BE2C (cell line): ENCODE measurements at regions not wholly inside any gene's neighbourhood (a gene's known extent, or its start where the extent isn't known, plus 50 kb on each side); places are given as distances from the start of the nearest gene placed in this dataset.

Source experiments
- DNase-seq: peaks from one replicate; pipeline ENCODE4 v3.0.0-alpha.2; 2020
- H3K27me3 ChIP-seq: fragments of 250-450 bp; sonication (Bioruptor Pico); 2 replicates; pipeline ENCODE4 v1.5.1; 2020; ENCODE audit warnings: mild to moderate bottlenecking
- H3K36me3 ChIP-seq: fragments of 250-450 bp; sonication (Bioruptor Pico); 2 replicates; pipeline ENCODE4 v1.5.1; 2020; ENCODE audit warnings: mild to moderate bottlenecking
- H3K4me1 ChIP-seq: fragments of 250-450 bp; sonication (Bioruptor Pico); 2 replicates; pipeline ENCODE4 v1.5.1; 2020
- H3K4me3 ChIP-seq: 2 replicates; pipeline ENCODE4 v1.5.1; 2011; ENCODE audit warnings: low read depth, low read length
- H3K9me3 ChIP-seq: fragments of 250-450 bp; sonication (Bioruptor Pico); 2 replicates; pipeline ENCODE4 v1.5.1; 2020
- TF ChIP-seq, protein P1 (sequence below): IDR thresholded peaks from 2 replicates; pipeline ENCODE4 v1.5.1; 2012; ENCODE audit warnings: mild to moderate bottlenecking, low read depth, low read length

DNA sequence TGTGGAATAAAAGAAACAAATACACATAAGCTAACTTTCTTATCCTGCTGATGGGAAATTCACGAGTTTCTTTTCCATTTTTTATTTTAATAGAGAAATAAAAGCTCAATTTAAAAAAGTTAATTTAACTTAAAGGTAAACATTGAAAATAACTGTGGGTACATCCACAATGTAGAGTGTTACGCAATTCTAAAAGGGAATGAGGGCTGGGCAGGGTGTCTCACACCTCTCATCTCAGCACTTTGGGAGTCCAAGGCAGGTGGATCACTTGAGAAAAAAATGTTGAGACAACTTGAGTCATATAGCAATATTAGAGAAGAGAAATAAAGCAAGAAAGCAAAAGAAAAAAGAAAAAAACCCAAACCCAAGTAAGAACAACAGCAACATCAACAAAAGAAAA is 207.0 kb downstream of the DIPK2A start:
- Histone ChIP-seq H3K27me3 (no peaks in the 10 kb centered on the region), H3K4me3 (no peak overlapping the region), H3K4me1 (no peaks in the 10 kb centered on the region), H3K36me3 (no peaks in the 10 kb centered on the region), H3K9me3 (no peaks in the 10 kb centered on the region)
- no peak for DNase-seq
- TF ChIP-seq, protein P1, sequence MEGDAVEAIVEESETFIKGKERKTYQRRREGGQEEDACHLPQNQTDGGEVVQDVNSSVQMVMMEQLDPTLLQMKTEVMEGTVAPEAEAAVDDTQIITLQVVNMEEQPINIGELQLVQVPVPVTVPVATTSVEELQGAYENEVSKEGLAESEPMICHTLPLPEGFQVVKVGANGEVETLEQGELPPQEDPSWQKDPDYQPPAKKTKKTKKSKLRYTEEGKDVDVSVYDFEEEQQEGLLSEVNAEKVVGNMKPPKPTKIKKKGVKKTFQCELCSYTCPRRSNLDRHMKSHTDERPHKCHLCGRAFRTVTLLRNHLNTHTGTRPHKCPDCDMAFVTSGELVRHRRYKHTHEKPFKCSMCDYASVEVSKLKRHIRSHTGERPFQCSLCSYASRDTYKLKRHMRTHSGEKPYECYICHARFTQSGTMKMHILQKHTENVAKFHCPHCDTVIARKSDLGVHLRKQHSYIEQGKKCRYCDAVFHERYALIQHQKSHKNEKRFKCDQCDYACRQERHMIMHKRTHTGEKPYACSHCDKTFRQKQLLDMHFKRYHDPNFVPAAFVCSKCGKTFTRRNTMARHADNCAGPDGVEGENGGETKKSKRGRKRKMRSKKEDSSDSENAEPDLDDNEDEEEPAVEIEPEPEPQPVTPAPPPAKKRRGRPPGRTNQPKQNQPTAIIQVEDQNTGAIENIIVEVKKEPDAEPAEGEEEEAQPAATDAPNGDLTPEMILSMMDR, result no peak

DNA sequence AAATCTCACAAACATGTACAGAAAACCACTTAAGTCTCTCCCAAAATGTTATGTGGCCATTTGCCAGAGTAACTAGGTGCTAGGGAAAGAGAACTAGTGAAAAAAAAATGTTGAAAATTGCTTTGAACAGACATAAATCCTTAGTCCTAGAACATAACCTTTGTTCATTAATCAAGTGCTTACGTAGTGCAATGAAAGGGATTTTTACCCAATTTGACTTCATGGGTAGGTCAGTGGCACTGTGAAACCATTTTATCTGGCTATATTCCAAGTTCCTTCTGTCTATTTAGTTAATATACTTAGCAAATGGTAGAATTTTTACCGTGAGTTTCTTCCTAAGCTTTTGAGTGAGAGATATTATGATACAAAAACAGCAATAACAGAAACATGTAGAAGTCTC is 209.4 kb downstream of the DIPK2A start:
- no peak for DNase-seq
- TF ChIP-seq, protein P1, result no peak
- Histone ChIP-seq H3K4me3 (no peak overlapping the region), H3K27me3 (no peaks in the 10 kb centered on the region), H3K36me3 (no peaks in the 10 kb centered on the region), H3K4me1 (no peaks in the 10 kb centered on the region), H3K9me3 (no peaks in the 10 kb centered on the region)

DNA sequence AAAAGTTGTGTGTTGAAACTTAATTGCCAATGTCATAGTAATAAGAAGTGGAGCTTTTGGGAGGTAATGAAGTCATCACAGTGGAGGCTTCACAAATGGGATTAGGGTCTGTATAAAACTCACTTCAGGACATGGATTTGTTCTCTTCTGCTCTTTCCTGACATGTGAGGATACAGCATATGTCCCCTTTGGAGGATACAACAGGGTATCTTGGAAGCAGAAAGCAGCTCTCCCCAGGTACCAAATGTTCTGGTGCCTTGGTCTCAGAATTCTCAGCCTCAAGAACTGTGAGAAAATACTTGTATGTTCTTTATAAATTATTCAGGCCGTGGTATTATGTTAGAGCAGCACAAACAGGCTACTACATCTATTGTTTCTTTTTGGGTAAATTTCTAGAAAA is 210.9 kb downstream of the DIPK2A start:
- Histone ChIP-seq H3K27me3 (no peaks in the 10 kb centered on the region), H3K4me3 (no peak overlapping the region), H3K9me3 (no peaks in the 10 kb centered on the region), H3K36me3 (no peaks in the 10 kb centered on the region), H3K4me1 (no peaks in the 10 kb centered on the region)
- no peak for DNase-seq
- TF ChIP-seq, protein P1, result no peak

DNA sequence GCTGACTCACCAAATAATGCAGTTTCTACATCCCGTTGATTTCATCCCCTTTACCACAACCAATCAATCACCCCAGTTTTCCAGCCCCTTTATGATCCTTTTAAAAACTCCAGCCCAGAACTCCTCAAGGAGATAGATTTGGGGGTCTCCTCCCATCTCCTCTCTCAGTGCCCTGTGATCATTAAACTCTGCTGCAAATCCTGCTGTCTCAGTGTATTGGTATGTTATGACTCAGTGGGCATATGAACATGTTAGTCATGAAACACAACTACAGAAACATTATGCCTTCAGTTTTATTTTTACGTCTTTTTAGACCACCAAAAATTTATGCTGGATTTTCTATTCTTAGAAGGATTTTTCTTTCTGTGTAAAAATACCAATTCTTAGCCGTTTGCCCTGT is 213.7 kb downstream of the DIPK2A start:
- no peak for DNase-seq
- Histone ChIP-seq H3K27me3 (no peaks in the 10 kb centered on the region), H3K36me3 (no peaks in the 10 kb centered on the region), H3K9me3 (no peaks in the 10 kb centered on the region), H3K4me3 (no peak overlapping the region), H3K4me1 (no peaks in the 10 kb centered on the region)
- TF ChIP-seq, protein P1, result no peak

DNA sequence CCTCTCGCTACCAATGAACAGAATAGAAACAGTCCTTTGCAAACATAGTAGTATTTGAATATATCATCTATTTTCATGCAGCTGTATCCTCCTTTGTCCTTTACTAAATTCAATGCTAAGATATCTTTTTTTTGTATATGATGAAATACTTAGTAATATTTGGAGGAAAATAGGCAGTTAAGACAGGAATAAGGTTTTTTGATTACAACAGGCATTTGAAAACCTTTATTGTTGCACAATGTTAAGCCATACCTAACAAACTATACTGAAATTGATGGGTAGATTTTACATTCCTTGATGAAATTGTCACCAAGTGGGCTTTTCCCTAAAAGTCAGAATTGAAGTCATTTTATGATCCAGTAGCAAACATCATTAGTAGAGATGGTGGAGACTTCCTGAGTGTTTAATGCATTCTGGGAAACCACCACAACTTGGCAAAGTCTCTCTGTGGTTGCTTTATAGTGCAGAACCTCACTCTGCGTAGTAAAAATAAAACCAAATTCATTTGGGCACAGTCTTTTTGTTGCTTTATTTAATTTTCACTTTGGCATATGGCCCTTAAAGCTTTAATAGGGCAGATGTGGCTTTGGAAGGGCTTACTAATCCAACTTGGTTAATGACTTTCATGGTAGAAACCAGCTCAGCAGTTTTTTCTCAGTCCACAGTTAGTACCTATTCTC is 216.0 kb downstream of the DIPK2A start:
- TF ChIP-seq, protein P1, result no peak
- H3K4me3 ChIP-seq, result no peak overlapping the region
- H3K4me1 ChIP-seq, result no peaks in the 10 kb centered on the region
- no peak for DNase-seq
- H3K27me3 ChIP-seq, result no peaks in the 10 kb centered on the region
- H3K36me3 ChIP-seq, result no peaks in the 10 kb centered on the region
- H3K9me3 ChIP-seq, result no peaks in the 10 kb centered on the region

DNA sequence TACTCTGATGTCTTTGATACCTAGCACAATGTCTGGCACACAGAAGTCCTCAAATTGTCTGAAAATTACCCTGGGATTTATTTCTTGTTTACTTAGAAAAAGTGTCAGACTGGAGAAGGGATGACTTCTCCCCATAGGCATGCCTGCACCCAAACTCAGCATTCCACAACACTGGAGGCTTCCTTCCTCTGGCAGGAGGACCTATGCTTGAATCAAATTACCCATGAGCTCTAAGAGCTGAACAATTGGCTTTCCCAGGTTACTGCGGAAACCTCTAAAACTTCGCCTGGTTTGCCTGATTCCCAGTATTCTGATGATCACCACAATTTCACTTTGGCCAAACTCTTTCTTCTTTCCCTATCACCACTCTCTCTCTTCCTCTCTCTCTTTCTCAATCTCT is 217.4 kb downstream of the DIPK2A start:
- no peaks in the 10 kb centered on the region for H3K4me1 ChIP-seq
- DNase-seq, result no peak
- TF ChIP-seq, protein P1, result no peak

More for the DNA sequence above, 217.4 kb downstream of the DIPK2A start:
- H3K9me3 ChIP-seq, result no peaks in the 10 kb centered on the region
- no peak overlapping the region for H3K4me3 ChIP-seq
- H3K36me3 ChIP-seq, result no peaks in the 10 kb centered on the region
- H3K27me3 ChIP-seq, result no peaks in the 10 kb centered on the region
